ENCODE measurements at regions not wholly inside any gene's neighbourhood (a gene's known extent, or its start where the extent isn't known, plus 50 kb on each side); places are given as distances from the start of the nearest gene placed in this dataset.

DNA sequence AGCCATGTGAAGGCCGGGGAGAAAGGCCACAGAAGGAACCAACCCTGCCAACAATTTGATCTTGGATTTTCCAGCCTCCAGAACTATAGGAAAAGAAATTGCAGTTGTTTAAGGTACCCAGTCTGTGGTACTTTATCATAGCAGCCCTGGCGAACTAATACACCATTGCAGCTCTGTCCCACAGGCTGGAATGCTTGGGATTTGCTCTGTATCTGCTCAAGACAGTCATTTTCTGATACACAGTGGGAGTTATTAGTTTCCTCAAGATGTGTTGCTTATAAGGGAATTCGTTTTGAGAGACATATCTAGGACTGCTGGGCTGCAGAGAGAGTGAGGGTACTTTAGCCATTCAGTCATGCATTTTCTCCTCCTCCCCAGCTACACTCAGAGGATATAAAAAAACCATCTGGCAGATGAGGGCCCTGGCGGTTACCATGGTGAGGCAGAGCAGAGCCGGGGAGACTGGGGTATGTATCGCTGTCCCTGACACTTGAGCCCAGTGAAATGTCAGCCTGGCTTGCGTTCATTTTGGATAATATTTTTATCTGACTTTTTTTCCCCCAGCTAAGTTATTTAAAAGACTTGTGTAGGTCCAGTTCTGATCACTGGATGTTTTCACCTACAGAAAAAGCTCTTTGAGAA lies 104.6 kb downstream of the DIRAS3 start:
- DNase-seq (ENCODE audit: low spot score): no peak
- Histone ChIP-seq H3K36me3 (ENCODE audit: insufficient read depth, low read length, poor library complexity, severe bottlenecking) (no peaks in the 10 kb centered on the region), H3K4me1 (ENCODE audit: insufficient read depth, low read length, poor library complexity, severe bottlenecking) (no peaks in the 10 kb centered on the region), H3K9me3 (ENCODE audit: low read depth, low read length, poor library complexity, severe bottlenecking) (no peaks in the 10 kb centered on the region), H3K4me3 (ENCODE audit: low read depth, low read length, poor library complexity, severe bottlenecking) (no peak overlapping the region), H3K27me3 (replicated peaks; ENCODE audit: insufficient read depth, low read depth, low read length, poor library complexity) (no peaks in the 10 kb centered on the region), H3K27ac (ENCODE audit: low read depth, low read length, poor library complexity, severe bottlenecking) (no peak overlapping the region)
- TF ChIP-seq EZH2 (IDR thresholded peaks at IDR 0.05; ENCODE audit: borderline replicate concordance, low read depth, low read length, poor library complexity, severe bottlenecking): no peak
- no peak for TF ChIP-seq CTCF (conservative IDR thresholded peaks at IDR 0.05; ENCODE audit: low read depth, low read length)
- CTCF ChIA-PET: no interaction called here
- no TSS peak for BruUV-seq (replicated peaks)
- intact Hi-C loops (cut with micrococcal nuclease; ENCODE audit: unreplicated experiment): no loop called here
- POLR2A ChIA-PET (ENCODE audit: low non-redundant PET): no interaction called here

GRCh38 chr1:67942274-67942673 lies 108.2 kb downstream of the DIRAS3 start:
- TF ChIP-seq EZH2 (IDR thresholded peaks at IDR 0.05; ENCODE audit: borderline replicate concordance, low read depth, low read length, poor library complexity, severe bottlenecking) (no peak), CTCF (conservative IDR thresholded peaks at IDR 0.05; ENCODE audit: low read depth, low read length) (no peak)
- no peaks in the 10 kb centered on the region for H3K9me3 ChIP-seq (ENCODE audit: low read depth, low read length, poor library complexity, severe bottlenecking)
- no peaks in the 10 kb centered on the region for H3K27me3 ChIP-seq (replicated peaks; ENCODE audit: insufficient read depth, low read depth, low read length, poor library complexity)
- no peaks in the 10 kb centered on the region for H3K4me1 ChIP-seq (ENCODE audit: insufficient read depth, low read length, poor library complexity, severe bottlenecking)
- H3K27ac ChIP-seq (ENCODE audit: low read depth, low read length, poor library complexity, severe bottlenecking): no peak overlapping the region
- intact Hi-C loops (cut with micrococcal nuclease; ENCODE audit: unreplicated experiment): no loop called here
- H3K36me3 ChIP-seq (ENCODE audit: insufficient read depth, low read length, poor library complexity, severe bottlenecking): no peaks in the 10 kb centered on the region
- CTCF ChIA-PET: no interaction called here
- POLR2A ChIA-PET (ENCODE audit: low non-redundant PET): no interaction called here
- no peak overlapping the region for H3K4me3 ChIP-seq (ENCODE audit: low read depth, low read length, poor library complexity, severe bottlenecking)
- DNase-seq (ENCODE audit: low spot score): no peak
- no TSS peak for BruUV-seq (replicated peaks)

DNA sequence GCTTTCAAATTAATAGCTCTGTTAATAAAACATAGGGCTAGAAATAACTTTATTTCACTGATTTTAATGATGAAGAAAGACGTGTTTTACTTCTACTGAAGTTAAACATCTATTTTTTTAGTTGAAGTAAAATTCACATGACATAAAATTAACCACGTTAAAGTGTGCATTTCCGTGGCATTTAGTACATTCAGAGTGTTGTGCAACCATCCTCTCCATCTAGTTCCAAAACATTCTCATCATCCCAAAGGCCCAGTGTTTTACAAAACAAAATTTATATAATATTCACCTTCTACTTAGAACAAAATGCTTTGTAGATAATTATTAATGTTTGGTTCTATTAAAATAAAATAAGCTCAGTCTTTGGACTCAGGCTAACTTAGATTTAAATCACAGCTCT lies 108.5 kb upstream of the GNG12 start:
- Histone ChIP-seq H3K27ac (ENCODE audit: low read depth, low read length, poor library complexity, severe bottlenecking) (no peak overlapping the region), H3K36me3 (ENCODE audit: insufficient read depth, low read length, poor library complexity, severe bottlenecking) (no peaks in the 10 kb centered on the region), H3K4me3 (ENCODE audit: low read depth, low read length, poor library complexity, severe bottlenecking) (no peak overlapping the region), H3K9me3 (ENCODE audit: low read depth, low read length, poor library complexity, severe bottlenecking) (no peaks in the 10 kb centered on the region), H3K27me3 (replicated peaks; ENCODE audit: insufficient read depth, low read depth, low read length, poor library complexity) (no peaks in the 10 kb centered on the region), H3K4me1 (ENCODE audit: insufficient read depth, low read length, poor library complexity, severe bottlenecking) (no peaks in the 10 kb centered on the region)
- intact Hi-C loops (cut with micrococcal nuclease; ENCODE audit: unreplicated experiment): no loop called here
- DNase-seq (ENCODE audit: low spot score): no peak
- no TSS peak for BruUV-seq (replicated peaks)
- ChIA-PET POLR2A (ENCODE audit: low non-redundant PET) (interaction anchor here (0.7 kb wide), 1 partner anchor 13 kb away, joined by 4 read pairs; no protein-coding TSS in a partner anchor), CTCF (no interaction called here)
- no peak for TF ChIP-seq EZH2 (IDR thresholded peaks at IDR 0.05; ENCODE audit: borderline replicate concordance, low read depth, low read length, poor library complexity, severe bottlenecking)
- no peak for TF ChIP-seq CTCF (conservative IDR thresholded peaks at IDR 0.05; ENCODE audit: low read depth, low read length)
